Glutamatergic neuron (in vitro differentiated cells): ENCODE measurements at regions not wholly inside any gene's neighbourhood (a gene's known extent, or its start where the extent isn't known, plus 50 kb on each side); places are given as distances from the start of the nearest gene placed in this dataset.

ENCODE experiments used
- DNase-seq: peaks from one replicate; pipeline ENCODE4 v3.0.0; 2022
- H3K27ac Mint-ChIP-seq: one replicate; pipeline ENCODE4 v1.8.0; 2020; ENCODE audit warnings: mild to moderate bottlenecking, mixed read lengths, inconsistent platforms; ENCODE audit not compliant: unreplicated experiment
- H3K27me3 Mint-ChIP-seq: one replicate; pipeline ENCODE4 v1.8.0; 2020; ENCODE audit warnings: mild to moderate bottlenecking, moderate library complexity, mixed read lengths, inconsistent platforms; ENCODE audit not compliant: unreplicated experiment
- H3K36me3 Mint-ChIP-seq: one replicate; pipeline ENCODE4 v1.8.0; 2020; ENCODE audit warnings: mild to moderate bottlenecking, mixed read lengths, inconsistent platforms; ENCODE audit not compliant: unreplicated experiment
- H3K4me1 Mint-ChIP-seq: one replicate; pipeline ENCODE4 v1.8.0; 2020; ENCODE audit warnings: mild to moderate bottlenecking, low read depth, mixed read lengths, inconsistent platforms; ENCODE audit not compliant: unreplicated experiment
- H3K4me3 Mint-ChIP-seq: one replicate; pipeline ENCODE4 v1.8.0; 2020; ENCODE audit warnings: mild to moderate bottlenecking, mixed read lengths, inconsistent platforms; ENCODE audit not compliant: unreplicated experiment
- H3K9me3 Mint-ChIP-seq: one replicate; pipeline ENCODE4 v1.8.0; 2020; ENCODE audit warnings: mild to moderate bottlenecking, moderate library complexity, mixed read lengths, inconsistent platforms; ENCODE audit not compliant: unreplicated experiment
- TF ChIP-seq, protein P1 (sequence below): fragments of 200-600 bp; sonication (generic); IDR thresholded peaks from one replicate; pipeline ENCODE4 v1.5.0; 2021; ENCODE audit not compliant: partially characterized antibody, unreplicated experiment

GRCh38 chr5:165057145-165057544, 1551.7 kb downstream of the MAT2B start:
- Mint-ChIP-seq H3K27ac (no peak overlapping the region), H3K4me1 (no peaks in the 10 kb centered on the region), H3K9me3 (no peaks in the 10 kb centered on the region), H3K36me3 (no peaks in the 10 kb centered on the region), H3K4me3 (no peak overlapping the region), H3K27me3 (no peaks in the 10 kb centered on the region)
- DNase-seq = no peak
- TF ChIP-seq, protein P1, sequence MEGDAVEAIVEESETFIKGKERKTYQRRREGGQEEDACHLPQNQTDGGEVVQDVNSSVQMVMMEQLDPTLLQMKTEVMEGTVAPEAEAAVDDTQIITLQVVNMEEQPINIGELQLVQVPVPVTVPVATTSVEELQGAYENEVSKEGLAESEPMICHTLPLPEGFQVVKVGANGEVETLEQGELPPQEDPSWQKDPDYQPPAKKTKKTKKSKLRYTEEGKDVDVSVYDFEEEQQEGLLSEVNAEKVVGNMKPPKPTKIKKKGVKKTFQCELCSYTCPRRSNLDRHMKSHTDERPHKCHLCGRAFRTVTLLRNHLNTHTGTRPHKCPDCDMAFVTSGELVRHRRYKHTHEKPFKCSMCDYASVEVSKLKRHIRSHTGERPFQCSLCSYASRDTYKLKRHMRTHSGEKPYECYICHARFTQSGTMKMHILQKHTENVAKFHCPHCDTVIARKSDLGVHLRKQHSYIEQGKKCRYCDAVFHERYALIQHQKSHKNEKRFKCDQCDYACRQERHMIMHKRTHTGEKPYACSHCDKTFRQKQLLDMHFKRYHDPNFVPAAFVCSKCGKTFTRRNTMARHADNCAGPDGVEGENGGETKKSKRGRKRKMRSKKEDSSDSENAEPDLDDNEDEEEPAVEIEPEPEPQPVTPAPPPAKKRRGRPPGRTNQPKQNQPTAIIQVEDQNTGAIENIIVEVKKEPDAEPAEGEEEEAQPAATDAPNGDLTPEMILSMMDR = no peak

DNA sequence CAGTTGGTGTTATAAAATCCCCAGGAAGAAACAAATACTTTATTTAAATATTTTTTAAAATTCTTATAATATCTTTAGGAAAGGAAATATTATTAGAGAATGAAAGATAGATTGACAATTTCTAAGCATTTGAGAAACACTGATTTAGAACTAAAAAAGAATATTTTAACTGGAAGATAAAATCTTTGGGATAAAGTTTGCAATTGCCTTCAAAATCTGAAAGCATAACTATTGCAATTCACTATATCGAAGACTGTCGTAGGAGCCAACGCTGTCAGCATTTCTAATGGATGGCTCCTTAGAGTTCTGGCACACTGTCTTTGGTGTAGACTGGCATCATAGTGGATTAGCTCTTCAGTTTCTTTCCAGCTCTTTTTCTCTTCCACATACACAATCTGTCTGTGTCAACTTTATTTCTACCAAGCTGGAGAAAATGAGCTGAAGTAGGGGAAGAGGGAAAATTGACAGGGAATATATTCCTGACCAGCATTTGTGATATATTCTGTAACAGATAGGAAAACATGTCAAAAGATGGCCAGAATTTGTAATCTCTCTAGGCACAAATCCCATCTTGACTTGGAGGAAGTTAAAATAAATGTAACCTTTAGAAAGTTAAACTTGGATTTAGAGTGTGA, 1561.4 kb downstream of the MAT2B start:
- Mint-ChIP-seq H3K27ac (no peak overlapping the region), H3K4me1 (no peaks in the 10 kb centered on the region), H3K9me3 (peaks cover 1% of the 10 kb centered on the region), H3K36me3 (no peaks in the 10 kb centered on the region), H3K4me3 (no peak overlapping the region), H3K27me3 (no peaks in the 10 kb centered on the region)
- DNase-seq = no peak
- TF ChIP-seq, protein P1 = no peak

GRCh38 chr5:165076686-165077085, 1571.3 kb downstream of the MAT2B start:
- Mint-ChIP-seq H3K9me3 (peaks cover 3% of the 10 kb centered on the region), H3K27me3 (no peaks in the 10 kb centered on the region), H3K4me3 (no peak overlapping the region), H3K27ac (no peak overlapping the region), H3K36me3 (no peaks in the 10 kb centered on the region), H3K4me1 (no peaks in the 10 kb centered on the region)
- TF ChIP-seq, protein P1 = no peak
- DNase-seq = no peak

- TF ChIP-seq, protein P1 = no peak
- no peak overlapping the region for H3K4me3 Mint-ChIP-seq
- H3K4me1 Mint-ChIP-seq = no peaks in the 10 kb centered on the region
- no peaks in the 10 kb centered on the region for H3K36me3 Mint-ChIP-seq
- no peak for DNase-seq
- H3K9me3 Mint-ChIP-seq = peaks cover 3% of the 10 kb centered on the region
- no peaks in the 10 kb centered on the region for H3K27me3 Mint-ChIP-seq
- H3K27ac Mint-ChIP-seq = no peak overlapping the region
These were observed 1574.0 kb downstream of the MAT2B start for GRCh38 chr5:165079389-165079788.

DNA sequence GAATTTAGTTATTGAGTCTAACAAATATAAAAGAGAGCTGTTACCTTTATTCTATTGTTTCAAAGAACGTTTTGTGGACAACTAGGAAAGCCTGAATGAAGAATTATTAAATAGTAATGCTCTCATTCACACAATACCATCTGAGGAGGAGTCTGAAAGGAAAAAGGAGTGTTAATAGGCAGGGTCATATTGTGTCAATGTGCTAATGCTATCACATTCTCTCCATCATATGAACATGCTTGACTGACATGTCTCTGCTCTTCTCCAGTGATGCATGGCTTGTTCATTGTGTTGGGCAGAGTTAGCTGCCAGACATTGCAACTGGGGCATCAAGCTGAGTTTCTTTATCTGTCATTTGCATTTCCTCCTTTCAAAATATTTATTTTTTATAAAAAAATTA, 1578.0 kb downstream of the MAT2B start:
- Mint-ChIP-seq H3K36me3 (no peaks in the 10 kb centered on the region), H3K9me3 (no peaks in the 10 kb centered on the region), H3K4me1 (no peaks in the 10 kb centered on the region)

More for the DNA sequence above, 1578.0 kb downstream of the MAT2B start:
- no peak for DNase-seq
- Mint-ChIP-seq H3K4me3 (no peak overlapping the region), H3K27me3 (no peaks in the 10 kb centered on the region), H3K27ac (no peak overlapping the region)
- TF ChIP-seq, protein P1 = no peak
